Body of pancreas (tissue), 4 donors: ENCODE measurements at regions not wholly inside any gene's neighbourhood (a gene's known extent, or its start where the extent isn't known, plus 50 kb on each side); places are given as distances from the start of the nearest gene placed in this dataset.

Experiments used
- CTCF ChIP-seq, 7 experiments: fragments of 450-650 bp in 4 of 7; fragments of 200-600 bp in 3 of 7; sonication (generic) in 3 of 7; IDR thresholded peaks; one replicate each; pipeline ENCODE4 v1.5.1; 2016 to 2019; ENCODE audit warnings: antibody characterized with exemption in 7 of 7
- POLR2A ChIP-seq, 3 donors: fragments of 450-650 bp; IDR thresholded peaks; one replicate each; pipeline ENCODE4 v1.6.1; 2016; ENCODE audit warnings: antibody characterized with exemption in 3 of 3, mild to moderate bottlenecking in 2 of 3

- TF ChIP-seq CTCF (IDR thresholded peaks at IDR 0.05) (no peak), POLR2A (IDR thresholded peaks at IDR 0.05) (no peak)
Observed at GRCh38 chr6:28720357-28721231, 194.9 kb downstream of the GPX5 start.
